H1 (cell line): ENCODE measurements at regions not wholly inside any gene's neighbourhood (a gene's known extent, or its start where the extent isn't known, plus 50 kb on each side); places are given as distances from the start of the nearest gene placed in this dataset.

Source experiments
- CTCF ChIA-PET: fragments of 300-600 bp; sonication (Branson Sonifier 250); formaldehyde crosslinking; loops from one replicate; lab custom pipeline; 2021; ENCODE audit not compliant: partially characterized antibody; lab: Charles Lee
- POLR2A ChIA-PET: fragments of 300-600 bp; sonication (Branson Sonifier 250); formaldehyde crosslinking; loops from one replicate; lab custom pipeline; 2021; ENCODE audit warnings: inconsistent platforms; ENCODE audit not compliant: partially characterized antibody; lab: Charles Lee
- DNase-seq, 2 experiments: peaks; one replicate each; pipeline versions ENCODE4 v3.0.0 to v3.0.0-alpha.2; 2010 to 2022; ENCODE audit warnings: low spot score in 2 of 2, low read depth in 1 of 2, mixed read lengths in 1 of 2
- FAIRE-seq: peaks from 2 replicates; lab custom pipeline; 2011; peaks lifted over from hg19 to GRCh38; lab: Jason Lieb, UNC
- H2AFZ ChIP-seq: 2 replicates; pipeline ENCODE4 v1.8.1; 2012; ENCODE audit warnings: low read length, inconsistent platforms
- H2AK5ac ChIP-seq: 2 replicates; pipeline ENCODE4 v1.6.1; 2013; ENCODE audit warnings: low read depth, low read length
- H2BK120ac ChIP-seq: replicated peaks from 2 replicates; pipeline ENCODE3; 2013; ENCODE audit warnings: low read depth, low read length, inconsistent platforms
- H2BK12ac ChIP-seq: 2 replicates; pipeline ENCODE4 v1.6.1; 2013; ENCODE audit warnings: low read depth, low read length
- H2BK15ac ChIP-seq: 2 replicates; pipeline ENCODE4 v1.6.1; 2013; ENCODE audit warnings: low read length
- H2BK20ac ChIP-seq: 2 replicates; pipeline ENCODE4 v1.6.1; 2013; ENCODE audit warnings: low read length
- H2BK5ac ChIP-seq: 2 replicates; pipeline ENCODE4 v1.6.1; 2013; ENCODE audit warnings: low read depth, low read length
- H3K14ac ChIP-seq: 2 replicates; pipeline ENCODE4 v1.6.1; 2013; ENCODE audit warnings: inconsistent platforms; ENCODE audit not compliant: insufficient read length
- H3K18ac ChIP-seq: 2 replicates; pipeline ENCODE4 v1.6.1; 2013; ENCODE audit warnings: low read length; ENCODE audit errors: extremely low read depth
- H3K23ac ChIP-seq: 2 replicates; pipeline ENCODE4 v1.6.1; 2013; ENCODE audit warnings: inconsistent platforms; ENCODE audit not compliant: insufficient read length
- H3K23me2 ChIP-seq: 2 replicates; pipeline ENCODE4 v1.6.1; 2013; ENCODE audit warnings: low read depth, low read length
- H3K27ac ChIP-seq: 2 replicates; pipeline ENCODE4 v1.6.1; 2011; ENCODE audit warnings: low read depth, low read length, inconsistent platforms
- H3K27me3 ChIP-seq, 4 experiments: replicated peaks in 1 of 4; 1 replicate in 1 of 4; 2 replicates in 3 of 4; pipeline versions ENCODE4 v1.6.1 to v1.8.1; 2011 to 2013; ENCODE audit warnings: low read length in 3 of 4, mild to moderate bottlenecking in 3 of 4, inconsistent platforms in 2 of 4, mixed read lengths in 2 of 4, moderate library complexity in 1 of 4; ENCODE audit not compliant: control insufficient read depth in 3 of 4, insufficient read depth in 3 of 4; ENCODE audit errors: extremely low read depth in 1 of 4
- H3K36me3 ChIP-seq, 4 experiments: 2 replicates each; pipeline versions ENCODE4 v1.6.1 to v1.8.1; 2011 to 2013; ENCODE audit warnings: mild to moderate bottlenecking in 4 of 4, low read length in 3 of 4, moderate library complexity in 2 of 4, control low read depth in 1 of 4, inconsistent platforms in 1 of 4; ENCODE audit not compliant: insufficient read depth in 4 of 4, control insufficient read depth in 2 of 4
- H3K4ac ChIP-seq: replicated peaks from 2 replicates; pipeline ENCODE3; 2013; ENCODE audit warnings: low read length, low read depth, mixed read lengths, inconsistent platforms; ENCODE audit not compliant: insufficient read length
- H3K4me1 ChIP-seq, 4 experiments: replicated peaks in 1 of 4; 1 replicate in 1 of 4; 2 replicates in 3 of 4; pipeline versions ENCODE4 v1.6.1 to v1.8.1; 2011 to 2013; ENCODE audit warnings: low read length in 3 of 4, inconsistent platforms in 2 of 4, mixed read lengths in 1 of 4; ENCODE audit not compliant: insufficient read depth in 4 of 4, control insufficient read depth in 3 of 4
- H3K4me2 ChIP-seq, 2 experiments: 2 replicates each; pipeline versions ENCODE4 v1.6.1 to v1.8.1; 2011 to 2013; ENCODE audit warnings: low read depth in 2 of 2, low read length in 2 of 2, control low read depth in 1 of 2, inconsistent platforms in 1 of 2, mild to moderate bottlenecking in 1 of 2; ENCODE audit not compliant: insufficient read depth in 1 of 2
- H3K4me3 ChIP-seq, 4 experiments: fragments of 200-600, 300-600 bp in 1 of 4; sonication (generic), shearing (Covaris generic), sonication (Bioruptor Twin) in 1 of 4; 2 replicates each; pipeline versions ENCODE4 v1.5.1 to v1.8.1; 2011 to 2016; ENCODE audit warnings: low read length in 4 of 4, low read depth in 3 of 4, control low read depth in 2 of 4, inconsistent platforms in 2 of 4, mild to moderate bottlenecking in 2 of 4, mixed read lengths in 1 of 4, moderate library complexity in 1 of 4; ENCODE audit not compliant: insufficient read depth in 2 of 4; ENCODE audit errors: extremely low read depth in 1 of 4
- H3K56ac ChIP-seq: replicated peaks from 2 replicates; pipeline ENCODE3; 2013; ENCODE audit warnings: low read depth, mild to moderate bottlenecking, mixed read lengths, low read length, inconsistent platforms; ENCODE audit not compliant: insufficient read length
- H3K79me1 ChIP-seq: 2 replicates; pipeline ENCODE4 v1.6.1; 2013; ENCODE audit warnings: low read depth, low read length, control low read depth
- H3K79me2 ChIP-seq, 2 experiments: 2 replicates each; pipeline versions ENCODE4 v1.6.1 to v1.8.1; 2012 to 2013; ENCODE audit warnings: low read length in 2 of 2, mild to moderate bottlenecking in 2 of 2, inconsistent platforms in 1 of 2; ENCODE audit not compliant: insufficient read depth in 2 of 2, control insufficient read depth in 1 of 2
- H3K9ac ChIP-seq, 4 experiments: replicated peaks in 1 of 4; 1 replicate in 1 of 4; 2 replicates in 3 of 4; pipeline versions ENCODE4 v1.6.1 to v1.8.1; 2011 to 2013; ENCODE audit warnings: low read depth in 3 of 4, low read length in 3 of 4, control low read depth in 2 of 4, mild to moderate bottlenecking in 2 of 4, moderate library complexity in 2 of 4, inconsistent platforms in 1 of 4; ENCODE audit errors: extremely low read depth in 1 of 4
- H3K9me3 ChIP-seq, 2 experiments: 2 replicates each; pipeline versions ENCODE4 v1.6.1 to v1.8.1; 2012 to 2013; ENCODE audit warnings: mild to moderate bottlenecking in 2 of 2, moderate library complexity in 2 of 2, control low read depth in 1 of 2, inconsistent platforms in 1 of 2, low read depth in 1 of 2, low read length in 1 of 2, mixed read lengths in 1 of 2; ENCODE audit not compliant: insufficient read depth in 2 of 2
- H4K20me1 ChIP-seq, 2 experiments: replicated peaks in 1 of 2; 2 replicates each; pipeline versions ENCODE3 to v1.8.1; 2011 to 2013; ENCODE audit warnings: inconsistent platforms in 2 of 2, low read length in 2 of 2, mild to moderate bottlenecking in 1 of 2; ENCODE audit not compliant: insufficient read depth in 2 of 2, control insufficient read depth in 1 of 2
- H4K5ac ChIP-seq: 2 replicates; pipeline ENCODE4 v1.6.1; 2013; ENCODE audit warnings: low read length, low read depth, mixed read lengths, inconsistent platforms; ENCODE audit not compliant: insufficient read length
- H4K8ac ChIP-seq: 2 replicates; pipeline ENCODE4 v1.8.0; 2013; ENCODE audit warnings: mild to moderate bottlenecking, moderate library complexity, low read length, inconsistent platforms; ENCODE audit not compliant: insufficient read depth; ENCODE audit errors: extremely low read depth
- H4K91ac ChIP-seq: replicated peaks from 2 replicates; pipeline ENCODE3; 2013; ENCODE audit warnings: low read length, mixed read lengths, inconsistent platforms; ENCODE audit not compliant: insufficient read length
- CREB1 ChIP-seq: IDR thresholded peaks from 2 replicates; pipeline ENCODE4 v1.6.1; 2012; ENCODE audit warnings: inconsistent platforms
- FOSL1 ChIP-seq: IDR thresholded peaks from 2 replicates; pipeline ENCODE4 v1.6.1; 2011; ENCODE audit warnings: mild to moderate bottlenecking, low read depth, low read length, moderate library complexity; ENCODE audit not compliant: insufficient read depth
- HDAC2 ChIP-seq, 2 experiments: fragments of 300-600 bp in 1 of 2; sonication (generic) in 1 of 2; IDR thresholded peaks; 2 replicates each; pipeline ENCODE4 v1.6.1; 2011 to 2012; ENCODE audit warnings: low read depth in 2 of 2, low read length in 2 of 2, mild to moderate bottlenecking in 2 of 2, moderate library complexity in 2 of 2, borderline replicate concordance in 1 of 2, inconsistent platforms in 1 of 2
- POLR2A ChIP-seq, 2 experiments: IDR thresholded peaks; 1 replicate in 1 of 2; 2 replicates in 1 of 2; pipeline ENCODE4 v1.6.1; 2011; ENCODE audit warnings: low read depth in 2 of 2, low read length in 2 of 2, mild to moderate bottlenecking in 2 of 2; ENCODE audit errors: control extremely low read depth in 1 of 2
- SIN3A ChIP-seq, 2 experiments: IDR thresholded peaks in 1 of 2; conservative IDR thresholded peaks in 1 of 2; 2 replicates each; pipeline ENCODE4 v1.6.1; 2011 to 2012; ENCODE audit warnings: low read length in 2 of 2, improper control_type of control experiment in 1 of 2, low read depth in 1 of 2, mild to moderate bottlenecking in 1 of 2
- YY1 ChIP-seq: IDR thresholded peaks from 2 replicates; pipeline ENCODE4 v1.6.1; 2011; ENCODE audit warnings: low read depth, mild to moderate bottlenecking, low read length
- WGBS, 2 experiments: shearing (Covaris generic) in 1 of 2; methylation state at CpG; one replicate each; pipeline versions ENCODE4 v1.1.6 to v1.1.7; 2013 to 2015; ENCODE audit warnings: low lambda C conversion rate in 2 of 2, mixed read lengths in 2 of 2, inconsistent platforms in 1 of 2, low coverage in 1 of 2, missing lambda C conversion rate in 1 of 2; ENCODE audit not compliant: insufficient replicate concordance in 2 of 2, insufficient coverage in 1 of 2, insufficient read length in 1 of 2; ENCODE audit errors: extremely low coverage in 1 of 2, missing lambda C conversion rate in 1 of 2; 5-methylcytosine and 5-hydroxymethylcytosine counted together

- H3K79me1 ChIP-seq: no peaks in the 10 kb centered on the region
- no peaks in the 10 kb centered on the region for H3K79me2 ChIP-seq
- no peaks in the 10 kb centered on the region for H3K4me1 ChIP-seq
- DNase-seq (no peak), FAIRE-seq (no peak)
- no peak overlapping the region for H3K4me3 ChIP-seq
- H3K27ac ChIP-seq: no peak overlapping the region
- no peak overlapping the region for H2BK12ac ChIP-seq
- H2AFZ ChIP-seq: no peak overlapping the region
- H3K27me3 ChIP-seq: no peaks in the 10 kb centered on the region
- H2BK5ac ChIP-seq: no peak overlapping the region
- H3K18ac ChIP-seq: no peak overlapping the region
- H3K4me2 ChIP-seq: no peak overlapping the region
- no peak overlapping the region for H2BK20ac ChIP-seq
- ChIA-PET CTCF (no interaction called here), POLR2A (interaction anchor here (1.3 kb wide), 1 partner anchor 516 kb away, joined by 3 read pairs; the partner anchor contains the start of gene SOX4)
- no peak overlapping the region for H2AK5ac ChIP-seq
- H3K4ac ChIP-seq: no peak overlapping the region
- no peak for TF ChIP-seq CREB1
- no peak for TF ChIP-seq YY1
- no peak for TF ChIP-seq POLR2A (IDR thresholded peaks at IDR 0.05; ENCODE audit: control extremely low read depth in 1 of 2, low read depth in 2 of 2, low read length in 2 of 2)
- TF ChIP-seq FOSL1: no peak
- no peak for TF ChIP-seq HDAC2 (IDR thresholded peaks at IDR 0.05; ENCODE audit: borderline replicate concordance in 1 of 2, low read depth in 2 of 2, low read length in 2 of 2)
- no peak for TF ChIP-seq SIN3A (conservative IDR thresholded peaks at IDR 0.05 in 1 of 2, IDR thresholded peaks at IDR 0.05 in 1 of 2; ENCODE audit: low read depth in 1 of 2, low read length in 2 of 2)
- H4K5ac ChIP-seq: no peak overlapping the region
- no peak overlapping the region for H4K8ac ChIP-seq
- no peaks in the 10 kb centered on the region for H3K9me3 ChIP-seq
- no peaks in the 10 kb centered on the region for H3K23me2 ChIP-seq
- peaks cover 0 to 1% of the 10 kb centered on the region in 2 experiments for H4K20me1 ChIP-seq
- no peak overlapping the region for H2BK15ac ChIP-seq
- no peak overlapping the region for H3K14ac ChIP-seq
- H4K91ac ChIP-seq: no peak overlapping the region
- WGBS, 2 experiments: 88% methylated on average over 6 of the region's 6 CpGs; no CpG with 5 or more reads in 1 of the 2 experiments
- H3K36me3 ChIP-seq: peaks cover 0 to 2% (median 0%) of the 10 kb centered on the region in 4 experiments; a peak in 2 of 8 replicates
- no peak overlapping the region for H3K56ac ChIP-seq
- H3K23ac ChIP-seq: no peak overlapping the region
- H2BK120ac ChIP-seq: no peak overlapping the region
- no peak overlapping the region for H3K9ac ChIP-seq
Observed at GRCh38 chr6:22110061-22110460, 186.8 kb downstream of the PRL start.
